ENCODE measurements at regions not wholly inside any gene's neighbourhood (a gene's known extent, or its start where the extent isn't known, plus 50 kb on each side); places are given as distances from the start of the nearest gene placed in this dataset.

DNA sequence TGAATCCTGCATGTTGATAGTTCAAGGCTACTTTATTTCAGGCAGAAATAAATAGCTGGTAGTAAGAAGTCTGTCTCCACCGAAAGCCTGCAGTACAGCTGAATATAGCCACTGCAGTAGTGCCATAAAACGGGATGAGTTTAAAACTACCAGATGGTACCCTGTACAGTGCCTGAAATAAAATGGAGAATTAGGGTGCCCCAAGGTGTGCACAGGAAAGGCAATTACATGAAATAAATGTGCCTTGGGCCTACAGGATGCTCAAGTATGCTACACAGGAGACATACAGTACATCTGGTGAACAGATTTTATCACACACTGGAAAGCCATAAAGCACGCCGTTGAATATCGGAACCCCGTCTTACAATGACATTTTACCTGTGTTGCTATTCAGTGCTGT is 447.7 kb upstream of the HNRNPA3 start:
- TF ChIP-seq, protein P1, sequence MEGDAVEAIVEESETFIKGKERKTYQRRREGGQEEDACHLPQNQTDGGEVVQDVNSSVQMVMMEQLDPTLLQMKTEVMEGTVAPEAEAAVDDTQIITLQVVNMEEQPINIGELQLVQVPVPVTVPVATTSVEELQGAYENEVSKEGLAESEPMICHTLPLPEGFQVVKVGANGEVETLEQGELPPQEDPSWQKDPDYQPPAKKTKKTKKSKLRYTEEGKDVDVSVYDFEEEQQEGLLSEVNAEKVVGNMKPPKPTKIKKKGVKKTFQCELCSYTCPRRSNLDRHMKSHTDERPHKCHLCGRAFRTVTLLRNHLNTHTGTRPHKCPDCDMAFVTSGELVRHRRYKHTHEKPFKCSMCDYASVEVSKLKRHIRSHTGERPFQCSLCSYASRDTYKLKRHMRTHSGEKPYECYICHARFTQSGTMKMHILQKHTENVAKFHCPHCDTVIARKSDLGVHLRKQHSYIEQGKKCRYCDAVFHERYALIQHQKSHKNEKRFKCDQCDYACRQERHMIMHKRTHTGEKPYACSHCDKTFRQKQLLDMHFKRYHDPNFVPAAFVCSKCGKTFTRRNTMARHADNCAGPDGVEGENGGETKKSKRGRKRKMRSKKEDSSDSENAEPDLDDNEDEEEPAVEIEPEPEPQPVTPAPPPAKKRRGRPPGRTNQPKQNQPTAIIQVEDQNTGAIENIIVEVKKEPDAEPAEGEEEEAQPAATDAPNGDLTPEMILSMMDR (IDR thresholded peaks at IDR 0.05; ENCODE audit: low read depth, low read length) = no peak
- Histone ChIP-seq H3K9me3 (no peaks in the 10 kb centered on the region), H3K36me3 (no peaks in the 10 kb centered on the region), H3K4me1 (no peaks in the 10 kb centered on the region), H3K4me3 (ENCODE audit: low read depth, low read length) (no peak overlapping the region), H3K27me3 (no peaks in the 10 kb centered on the region)
- no peak for DNase-seq

DNA sequence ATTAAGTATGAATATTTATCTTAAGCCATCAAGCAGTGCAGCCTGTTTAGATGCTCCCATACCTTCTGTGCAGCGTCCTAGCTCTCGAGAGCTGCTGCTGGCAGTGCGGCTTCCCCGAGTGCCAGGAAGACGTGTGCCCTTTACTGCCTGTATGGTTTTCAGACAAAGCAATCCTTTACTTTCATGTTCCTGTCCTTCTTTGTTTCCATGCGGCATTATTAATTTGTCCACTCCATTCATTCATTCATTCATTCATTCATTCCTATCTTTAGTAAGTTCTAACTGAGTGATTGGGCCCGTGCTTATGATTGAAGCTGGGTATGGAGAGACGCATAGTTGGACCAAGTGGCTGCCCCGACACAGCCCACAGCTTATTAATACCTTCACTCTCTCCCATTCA is 446.6 kb upstream of the HNRNPA3 start:
- no peaks in the 10 kb centered on the region for H3K4me1 ChIP-seq
- TF ChIP-seq, protein P1 (IDR thresholded peaks at IDR 0.05; ENCODE audit: low read depth, low read length) = no peak
- no peak overlapping the region for H3K4me3 ChIP-seq (ENCODE audit: low read depth, low read length)
- no peaks in the 10 kb centered on the region for H3K27me3 ChIP-seq
- no peaks in the 10 kb centered on the region for H3K36me3 ChIP-seq
- no peak for DNase-seq
- no peaks in the 10 kb centered on the region for H3K9me3 ChIP-seq

DNA sequence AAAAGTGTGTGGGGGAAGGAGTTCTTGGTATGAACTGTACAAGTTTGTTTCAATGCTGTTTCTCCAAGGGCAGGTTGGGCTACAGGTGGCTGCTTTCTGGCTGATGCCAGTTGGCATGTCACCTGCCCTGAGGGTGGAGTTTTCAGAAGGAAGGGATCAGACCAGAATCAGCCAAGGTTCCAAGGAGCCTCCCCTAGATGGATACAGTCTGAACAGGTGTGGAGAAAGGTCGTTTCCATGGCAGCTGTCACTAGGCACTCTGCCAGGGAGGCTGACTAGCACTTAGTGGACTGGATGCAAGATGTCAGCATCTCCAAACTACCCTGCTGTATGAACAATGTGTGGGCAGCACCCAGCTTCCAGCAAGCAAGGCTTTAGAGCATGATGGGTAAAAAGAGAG is 444.4 kb upstream of the HNRNPA3 start:
- Histone ChIP-seq H3K4me1 (no peaks in the 10 kb centered on the region), H3K9me3 (no peaks in the 10 kb centered on the region), H3K27me3 (no peaks in the 10 kb centered on the region), H3K36me3 (no peaks in the 10 kb centered on the region), H3K4me3 (ENCODE audit: low read depth, low read length) (no peak overlapping the region)
- TF ChIP-seq, protein P1 (IDR thresholded peaks at IDR 0.05; ENCODE audit: low read depth, low read length) = no peak
- DNase-seq = no peak

DNA sequence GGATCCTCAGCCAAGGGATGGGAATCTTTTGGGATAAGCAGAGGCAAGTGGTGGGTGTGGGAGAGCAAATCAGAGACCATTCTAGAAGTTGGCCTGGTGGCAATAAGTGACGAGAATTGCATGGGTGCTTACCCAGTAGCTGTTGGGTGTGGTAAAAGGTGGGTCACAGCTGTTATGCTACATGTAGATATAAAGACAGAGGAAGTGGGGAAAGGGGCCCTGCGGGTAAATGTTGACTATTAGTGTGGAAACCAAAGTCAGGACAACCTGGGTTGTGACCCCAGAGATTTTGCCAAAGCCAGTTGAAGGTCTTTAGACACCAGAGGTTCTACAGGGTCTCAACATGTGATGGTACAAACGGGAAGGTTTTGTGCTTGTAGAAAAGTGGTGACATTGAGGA is 443.6 kb upstream of the HNRNPA3 start:
- no peaks in the 10 kb centered on the region for H3K9me3 ChIP-seq
- TF ChIP-seq, protein P1 (IDR thresholded peaks at IDR 0.05; ENCODE audit: low read depth, low read length) = no peak
- H3K27me3 ChIP-seq = no peaks in the 10 kb centered on the region
- no peaks in the 10 kb centered on the region for H3K4me1 ChIP-seq
- DNase-seq = no peak
- H3K4me3 ChIP-seq (ENCODE audit: low read depth, low read length) = no peak overlapping the region
- H3K36me3 ChIP-seq = no peaks in the 10 kb centered on the region

DNA sequence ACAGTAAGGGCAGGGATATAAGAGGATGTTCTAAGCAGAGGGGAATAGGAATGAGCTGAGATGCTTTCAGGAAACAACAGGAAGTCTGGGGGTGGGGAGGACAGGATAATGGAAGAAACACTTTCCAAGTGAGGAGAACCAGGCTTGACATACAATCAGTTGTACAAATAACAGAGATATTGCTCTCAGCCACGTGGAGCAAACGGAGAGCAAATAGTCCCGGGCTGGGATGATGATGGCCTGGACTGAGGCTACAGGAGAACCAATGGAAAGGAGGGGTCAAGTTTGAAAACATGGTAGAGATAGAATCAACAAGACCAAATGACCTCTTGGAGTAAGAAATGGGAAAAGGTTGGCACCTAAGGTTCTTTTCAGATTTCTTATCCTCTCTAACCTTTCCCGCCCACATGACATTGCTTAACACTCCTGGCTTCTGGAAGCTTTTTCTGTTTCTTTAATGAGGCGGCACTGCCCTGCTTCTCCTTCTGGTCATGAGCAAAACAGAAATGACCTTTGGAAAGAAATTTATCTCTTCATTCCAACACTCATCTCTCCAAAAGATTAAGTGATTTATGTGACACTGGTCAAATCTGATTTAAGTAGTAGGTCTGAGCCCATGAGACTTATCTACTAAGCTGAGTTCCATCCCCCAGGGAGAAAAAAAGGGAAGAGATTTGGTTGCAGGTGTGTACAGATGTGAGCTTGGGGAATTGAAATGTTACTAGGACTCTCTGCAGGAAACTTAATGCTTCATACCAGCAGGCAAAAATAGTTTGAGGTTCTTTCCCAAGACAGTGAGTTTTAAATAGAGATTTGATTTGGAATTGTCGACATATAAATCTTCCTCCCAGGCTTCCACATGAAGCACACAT is 442.9 kb upstream of the HNRNPA3 start:
- TF ChIP-seq, protein P1 (IDR thresholded peaks at IDR 0.05; ENCODE audit: low read depth, low read length) = no peak
- DNase-seq = no peak
- Histone ChIP-seq H3K36me3 (no peaks in the 10 kb centered on the region), H3K9me3 (no peaks in the 10 kb centered on the region), H3K4me3 (ENCODE audit: low read depth, low read length) (no peak overlapping the region), H3K4me1 (no peaks in the 10 kb centered on the region), H3K27me3 (no peaks in the 10 kb centered on the region)

DNA sequence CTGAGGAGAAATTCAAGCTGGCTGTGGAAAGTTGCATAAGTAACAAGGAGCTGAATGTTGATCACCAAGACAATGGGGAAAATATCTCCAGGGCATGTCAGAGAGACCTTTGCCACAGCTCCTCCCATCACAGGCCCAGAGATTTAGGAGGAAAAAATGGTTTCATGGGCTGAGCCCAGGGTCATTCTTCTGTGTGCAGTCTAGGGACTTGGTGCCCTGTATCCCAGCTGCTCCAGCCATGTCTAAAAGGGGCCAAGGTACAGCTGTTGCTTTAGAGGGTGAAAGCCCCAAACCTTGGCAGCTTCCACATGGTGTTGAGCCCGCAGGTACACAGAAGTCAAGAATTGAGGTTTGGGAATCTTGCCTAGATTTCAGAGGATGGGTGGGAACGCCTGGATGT is 439.8 kb upstream of the HNRNPA3 start:
- H3K4me3 ChIP-seq (ENCODE audit: low read depth, low read length) = no peak overlapping the region
- no peaks in the 10 kb centered on the region for H3K27me3 ChIP-seq
- H3K36me3 ChIP-seq = no peaks in the 10 kb centered on the region
- TF ChIP-seq, protein P1 (IDR thresholded peaks at IDR 0.05; ENCODE audit: low read depth, low read length) = no peak
- H3K4me1 ChIP-seq = no peaks in the 10 kb centered on the region
- no peak for DNase-seq
- no peaks in the 10 kb centered on the region for H3K9me3 ChIP-seq
